COLO668 (cell line): ENCODE measurements at regions not wholly inside any gene's neighbourhood (a gene's known extent, or its start where the extent isn't known, plus 50 kb on each side); places are given as distances from the start of the nearest gene placed in this dataset.

ENCODE experiments used
- DNase-seq: peaks from one replicate; lab custom pipeline; 2025; ENCODE audit not compliant: unreplicated experiment; lab: John Stamatoyannopoulos, UW

DNA sequence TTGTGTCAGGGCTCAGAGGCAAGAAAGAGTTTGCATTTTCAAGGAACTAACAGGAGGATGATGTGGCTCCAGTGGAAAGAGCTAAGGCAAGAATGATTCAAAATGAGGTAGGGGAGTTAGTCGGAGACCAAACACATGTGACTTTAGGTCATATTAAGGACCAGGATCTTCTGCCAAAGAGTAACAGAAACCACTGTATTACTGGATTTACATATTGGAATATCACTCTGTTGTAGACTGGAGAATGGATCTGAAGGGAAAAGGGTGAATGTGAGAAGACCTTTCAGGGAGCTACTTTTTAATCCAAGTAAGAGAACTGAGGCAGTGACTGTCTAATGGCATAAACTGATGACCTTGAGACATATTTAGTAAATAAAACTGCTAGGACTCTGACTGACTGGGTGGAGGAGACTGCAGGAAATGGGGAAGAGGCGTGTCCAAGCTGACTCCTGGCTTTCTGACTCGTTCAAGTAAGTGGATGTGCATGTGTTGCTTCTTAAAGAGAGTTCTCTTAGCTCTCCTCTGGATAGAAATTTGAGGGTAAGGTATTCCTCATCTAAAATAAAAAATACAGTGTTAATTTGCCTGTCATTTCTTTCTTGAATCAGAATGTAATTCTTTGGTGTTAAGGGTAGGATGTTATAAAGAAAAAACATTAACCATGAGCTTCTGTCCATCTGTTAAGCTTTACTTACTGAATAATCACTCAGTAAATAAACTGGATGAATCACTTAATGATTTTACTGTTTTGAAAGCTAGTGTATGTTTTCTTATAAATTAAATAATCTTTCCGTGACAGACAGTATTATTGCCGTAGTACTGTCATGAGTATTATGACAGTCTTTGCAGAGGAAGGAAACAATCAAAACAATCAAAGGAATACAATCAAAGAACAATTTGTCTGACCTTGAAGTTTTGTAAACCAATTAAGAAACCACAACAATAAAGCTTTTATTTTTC is 58.3 kb upstream of the CFAP20DC start:
- no peak for DNase-seq

DNA sequence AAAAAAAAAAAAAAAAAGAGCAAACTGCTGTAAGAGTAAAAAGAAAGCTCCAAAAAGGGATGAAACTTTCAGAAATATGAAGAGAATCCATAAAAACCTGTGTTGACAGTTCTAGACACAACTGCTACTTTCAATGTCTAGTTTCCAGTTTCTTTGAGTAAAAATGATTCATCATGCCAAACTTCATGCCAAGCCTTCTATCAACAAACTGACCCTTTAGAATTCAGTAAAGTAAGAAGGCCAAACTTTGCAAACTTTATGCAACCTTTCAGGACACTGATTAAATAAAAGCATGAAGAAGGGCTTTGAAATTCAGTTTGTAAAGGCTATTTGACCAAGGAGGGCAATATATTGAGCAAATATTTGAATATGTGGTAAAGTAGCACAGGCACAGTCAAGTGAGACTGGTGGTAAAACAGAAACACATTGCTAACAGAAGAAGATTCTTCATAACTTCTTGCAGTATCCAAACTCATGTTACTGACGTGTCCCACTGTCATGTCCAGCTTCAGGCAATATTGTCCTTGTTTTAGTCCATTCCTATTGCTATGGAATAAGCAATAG is 56.3 kb upstream of the CFAP20DC start:
- DNase-seq: no peak

DNA sequence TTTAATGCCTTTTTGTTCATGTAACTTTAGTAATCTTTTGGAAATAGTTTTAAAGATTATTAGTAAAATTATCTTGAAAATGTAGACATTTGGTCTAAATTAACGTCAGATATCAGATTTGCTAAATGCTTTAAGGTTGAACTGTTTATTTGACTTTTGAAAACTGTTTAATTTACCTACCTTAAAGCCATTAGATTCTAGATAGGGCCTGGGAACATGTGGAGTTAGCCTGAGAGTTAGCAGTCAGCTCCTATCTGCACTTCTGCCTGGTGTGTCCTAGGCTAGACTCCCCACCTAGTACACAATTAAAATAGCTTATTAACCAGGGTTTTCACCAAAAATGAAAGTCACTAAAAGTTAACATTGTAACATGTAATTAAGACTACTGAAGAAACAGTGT is 53.7 kb upstream of the CFAP20DC start:
- DNase-seq: no peak

DNA sequence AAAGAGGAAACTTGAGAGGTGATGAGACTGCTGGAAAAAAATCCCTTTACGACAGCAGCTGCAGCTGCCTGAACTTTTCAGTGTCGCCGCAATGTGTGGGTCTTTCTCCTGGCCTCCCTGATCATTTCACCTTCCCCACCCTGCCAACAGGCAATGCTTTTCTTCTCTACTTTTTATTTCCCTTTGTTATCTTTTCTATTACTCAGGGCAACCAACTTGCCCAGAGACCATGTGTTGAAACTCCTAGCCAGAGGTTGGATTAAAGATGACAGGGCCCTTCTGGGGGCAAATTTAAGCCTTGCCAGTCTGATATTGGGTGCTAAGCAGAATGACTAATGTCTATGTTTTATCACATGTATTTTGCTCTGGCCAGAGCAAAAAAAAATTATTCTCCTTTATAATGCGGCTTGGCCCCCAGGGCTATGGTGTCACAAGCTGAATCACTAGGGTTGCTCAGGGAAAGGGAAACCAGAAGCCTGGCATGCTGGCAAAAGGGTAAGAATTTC is 51.5 kb upstream of the CFAP20DC start:
- no peak for DNase-seq
